ENCODE measurements at regions not wholly inside any gene's neighbourhood (a gene's known extent, or its start where the extent isn't known, plus 50 kb on each side); places are given as distances from the start of the nearest gene placed in this dataset.

- H3K4me3 ChIP-seq (ENCODE audit: low read length), result peak overlapping the region; percentile 60
- no peak for TF ChIP-seq CTCF (conservative IDR thresholded peaks at IDR 0.05; ENCODE audit: low read depth, low read length)
- no peak for DNase-seq (ENCODE audit: low read depth)
Measured at GRCh38 chr3:28575746-28576613, 227.4 kb upstream of the AZI2 start.

- TF ChIP-seq CTCF (conservative IDR thresholded peaks at IDR 0.05; ENCODE audit: low read depth, low read length), result no peak
- H3K4me3 ChIP-seq (ENCODE audit: low read length), result peak overlapping the region; percentile 44
- DNase-seq (ENCODE audit: low read depth), result no peak
Measured at GRCh38 chr3:28576614-28577200, 228.1 kb upstream of the AZI2 start.

- DNase-seq (ENCODE audit: low read depth), result no peak
- H3K4me3 ChIP-seq (ENCODE audit: low read length), result no peak overlapping the region
- no peak for TF ChIP-seq CTCF (conservative IDR thresholded peaks at IDR 0.05; ENCODE audit: low read depth, low read length)
Measured at GRCh38 chr3:28577941-28578500, 229.4 kb upstream of the AZI2 start.

GRCh38 chr3:28586325-28586724 lies 237.7 kb upstream of the AZI2 start:
- no peak overlapping the region for H3K4me3 ChIP-seq (ENCODE audit: low read length)
- no peak for TF ChIP-seq CTCF (conservative IDR thresholded peaks at IDR 0.05; ENCODE audit: low read depth, low read length)
- DNase-seq (ENCODE audit: low read depth), result no peak

GRCh38 chr3:28587723-28588122 lies 239.1 kb upstream of the AZI2 start:
- H3K4me3 ChIP-seq (ENCODE audit: low read length), result no peak overlapping the region
- no peak for DNase-seq (ENCODE audit: low read depth)
- TF ChIP-seq CTCF (conservative IDR thresholded peaks at IDR 0.05; ENCODE audit: low read depth, low read length), result no peak

GRCh38 chr3:28590216-28590615 lies 241.6 kb upstream of the AZI2 start:
- TF ChIP-seq CTCF (conservative IDR thresholded peaks at IDR 0.05; ENCODE audit: low read depth, low read length), result no peak
- no peak for DNase-seq (ENCODE audit: low read depth)
- H3K4me3 ChIP-seq (ENCODE audit: low read length), result no peak overlapping the region

Data from retinal pigment epithelial cell (primary cell).